A673 (cell line): ENCODE measurements at regions not wholly inside any gene's neighbourhood (a gene's known extent, or its start where the extent isn't known, plus 50 kb on each side); places are given as distances from the start of the nearest gene placed in this dataset.

Experiments
- BruUV-seq: library from RNA; stranded (reverse); fragments of 400-500 nt; replicated peaks from 2 replicates; lab custom pipeline; 2021; lab: Mats Ljungman, UMichigan
- CTCF ChIA-PET: fragments of 300-600 bp; sonication (Branson Sonifier 250); formaldehyde crosslinking; loops from one replicate; lab custom pipeline; 2022; ENCODE audit warnings: antibody characterized with exemption; lab: Charles Lee
- POLR2A ChIA-PET: fragments of 300-600 bp; sonication (Branson Sonifier 250); formaldehyde crosslinking; loops from one replicate; lab custom pipeline; 2022; ENCODE audit warnings: antibody characterized with exemption; ENCODE audit not compliant: low non-redundant PET; lab: Charles Lee
- DNase-seq: peaks from one replicate; pipeline ENCODE4 v3.0.0-alpha.2; 2015; ENCODE audit warnings: low spot score
- H3K27ac ChIP-seq: fragments of 200-600 bp; sonication (generic); 2 replicates; pipeline ENCODE4 v1.5.1; 2016; ENCODE audit warnings: mixed run types, low read depth, mild to moderate bottlenecking, mixed read lengths, antibody characterized with exemption, low read length; ENCODE audit not compliant: poor library complexity, severe bottlenecking
- H3K27me3 ChIP-seq: fragments of 200-600 bp; sonication (generic); replicated peaks from 2 replicates; pipeline ENCODE4 v1.6.1; 2017; ENCODE audit warnings: mixed run types, low read depth, mild to moderate bottlenecking, mixed read lengths, antibody characterized with exemption, low read length; ENCODE audit not compliant: insufficient read depth, poor library complexity
- H3K36me3 ChIP-seq: fragments of 200-600 bp; sonication (generic); 2 replicates; pipeline ENCODE4 v1.6.1; 2016; ENCODE audit warnings: mixed run types, mild to moderate bottlenecking, mixed read lengths, antibody characterized with exemption, low read length; ENCODE audit not compliant: insufficient read depth, poor library complexity, severe bottlenecking
- H3K4me1 ChIP-seq: fragments of 200-600 bp; sonication (generic); 2 replicates; pipeline ENCODE4 v1.6.1; 2017; ENCODE audit warnings: mixed run types, mild to moderate bottlenecking, mixed read lengths, antibody characterized with exemption, low read length; ENCODE audit not compliant: insufficient read depth, poor library complexity, severe bottlenecking
- H3K4me3 ChIP-seq: fragments of 200-600 bp; sonication (generic); 2 replicates; pipeline ENCODE4 v1.5.1; 2016; ENCODE audit warnings: low read depth, mixed run types, mild to moderate bottlenecking, mixed read lengths, low read length; ENCODE audit not compliant: poor library complexity, severe bottlenecking
- H3K9me3 ChIP-seq: fragments of 200-600 bp; sonication (generic); 2 replicates; pipeline ENCODE4 v1.6.1; 2016; ENCODE audit warnings: mixed run types, low read depth, mild to moderate bottlenecking, mixed read lengths, antibody characterized with exemption, low read length; ENCODE audit not compliant: poor library complexity, severe bottlenecking
- CTCF ChIP-seq: fragments of 300-800, 200-600 bp; sonication (generic); conservative IDR thresholded peaks from 2 replicates; pipeline ENCODE4 v1.5.1; 2017; ENCODE audit warnings: low read depth, mild to moderate bottlenecking, antibody characterized with exemption, low read length, moderate library complexity, mixed read lengths
- EZH2 ChIP-seq: fragments of 200-600 bp; sonication (generic); IDR thresholded peaks from 2 replicates; pipeline ENCODE4 v1.6.1; 2017; ENCODE audit warnings: borderline replicate concordance, low read depth, mild to moderate bottlenecking, mixed read lengths, antibody characterized with exemption, low read length; ENCODE audit not compliant: poor library complexity, severe bottlenecking
- intact Hi-C: fragments of 100-400 bp; cut with micrococcal nuclease; formaldehyde crosslinking; loops from one replicate; pipeline ENCODE4 v1.10.0; 2022; ENCODE audit not compliant: unreplicated experiment

GRCh38 chr10:120960725-120961124, 109.6 kb downstream of the WDR11 start:
- H3K4me3 ChIP-seq: no peak overlapping the region
- BruUV-seq: no TSS peak
- H3K36me3 ChIP-seq: no peaks in the 10 kb centered on the region
- no peaks in the 10 kb centered on the region for H3K4me1 ChIP-seq
- POLR2A ChIA-PET: no interaction called here
- no peak for DNase-seq
- TF ChIP-seq CTCF: no peak
- no peak for TF ChIP-seq EZH2
- CTCF ChIA-PET: no interaction called here
- H3K27me3 ChIP-seq: no peaks in the 10 kb centered on the region
- H3K9me3 ChIP-seq: no peaks in the 10 kb centered on the region
- intact Hi-C loops: no loop called here
- H3K27ac ChIP-seq: no peak overlapping the region

GRCh38 chr10:120961795-120962755, 110.9 kb downstream of the WDR11 start:
- CTCF ChIA-PET: no interaction called here

More at GRCh38 chr10:120961795-120962755, 110.9 kb downstream of the WDR11 start:
- H3K4me1 ChIP-seq: no peaks in the 10 kb centered on the region
- H3K4me3 ChIP-seq: no peak overlapping the region
- no peak overlapping the region for H3K27ac ChIP-seq
- DNase-seq: no peak
- H3K9me3 ChIP-seq: no peaks in the 10 kb centered on the region
- no peak for TF ChIP-seq CTCF
- no peak for TF ChIP-seq EZH2
- BruUV-seq: no TSS peak
- H3K36me3 ChIP-seq: no peaks in the 10 kb centered on the region
- POLR2A ChIA-PET: no interaction called here
- intact Hi-C loops: no loop called here
- no peaks in the 10 kb centered on the region for H3K27me3 ChIP-seq
